ENCODE measurements at regions not wholly inside any gene's neighbourhood (a gene's known extent, or its start where the extent isn't known, plus 50 kb on each side); places are given as distances from the start of the nearest gene placed in this dataset.

DNA sequence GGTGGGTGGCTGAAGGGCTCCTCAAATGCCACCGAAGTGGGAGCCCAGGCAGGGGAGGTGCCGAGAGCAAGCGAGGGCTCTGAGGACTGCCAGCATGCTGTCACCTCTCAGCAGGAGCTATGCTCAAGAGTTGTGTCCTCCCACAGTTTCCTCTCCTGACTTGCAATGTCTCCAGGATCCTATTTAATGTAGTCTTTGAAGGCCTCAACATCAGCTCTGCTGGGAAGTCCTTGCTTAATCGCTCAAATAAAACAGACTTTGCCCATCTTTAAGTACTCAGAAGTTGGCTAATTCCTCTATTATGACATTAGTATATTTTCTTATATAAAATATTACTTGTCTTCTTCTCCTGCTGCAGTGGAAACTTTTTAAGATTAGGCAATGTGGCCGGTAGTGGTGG, 154.2 kb upstream of the NRIP1 start:
- no peak for TF ChIP-seq ZFX (IDR thresholded peaks at IDR 0.05; ENCODE audit: borderline replicate concordance)
- no peak overlapping the region for H3K27ac ChIP-seq

DNA sequence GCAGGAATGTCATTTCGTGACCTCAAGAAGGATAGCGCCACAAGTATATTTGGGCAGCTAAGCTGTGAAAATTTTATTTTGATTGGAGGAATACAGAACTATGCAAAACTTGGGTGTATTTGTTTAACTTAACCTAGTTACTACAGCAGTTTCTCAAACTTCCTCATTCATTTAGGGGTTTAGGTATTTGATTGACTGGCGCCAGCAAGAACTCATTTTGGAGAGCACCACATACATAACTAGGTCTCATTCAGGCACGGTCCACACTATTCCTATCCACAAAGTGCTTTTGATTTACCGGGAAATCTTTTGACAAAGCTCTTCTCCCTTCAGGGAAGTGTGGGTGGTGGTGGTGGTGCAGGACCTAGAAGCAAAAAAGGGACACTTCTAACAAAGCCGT, 155.1 kb upstream of the NRIP1 start:
- no peak for TF ChIP-seq ZFX (IDR thresholded peaks at IDR 0.05; ENCODE audit: borderline replicate concordance)
- TF ChIP-seq, protein P1, sequence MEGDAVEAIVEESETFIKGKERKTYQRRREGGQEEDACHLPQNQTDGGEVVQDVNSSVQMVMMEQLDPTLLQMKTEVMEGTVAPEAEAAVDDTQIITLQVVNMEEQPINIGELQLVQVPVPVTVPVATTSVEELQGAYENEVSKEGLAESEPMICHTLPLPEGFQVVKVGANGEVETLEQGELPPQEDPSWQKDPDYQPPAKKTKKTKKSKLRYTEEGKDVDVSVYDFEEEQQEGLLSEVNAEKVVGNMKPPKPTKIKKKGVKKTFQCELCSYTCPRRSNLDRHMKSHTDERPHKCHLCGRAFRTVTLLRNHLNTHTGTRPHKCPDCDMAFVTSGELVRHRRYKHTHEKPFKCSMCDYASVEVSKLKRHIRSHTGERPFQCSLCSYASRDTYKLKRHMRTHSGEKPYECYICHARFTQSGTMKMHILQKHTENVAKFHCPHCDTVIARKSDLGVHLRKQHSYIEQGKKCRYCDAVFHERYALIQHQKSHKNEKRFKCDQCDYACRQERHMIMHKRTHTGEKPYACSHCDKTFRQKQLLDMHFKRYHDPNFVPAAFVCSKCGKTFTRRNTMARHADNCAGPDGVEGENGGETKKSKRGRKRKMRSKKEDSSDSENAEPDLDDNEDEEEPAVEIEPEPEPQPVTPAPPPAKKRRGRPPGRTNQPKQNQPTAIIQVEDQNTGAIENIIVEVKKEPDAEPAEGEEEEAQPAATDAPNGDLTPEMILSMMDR (IDR thresholded peaks at IDR 0.05) = no peak

DNA sequence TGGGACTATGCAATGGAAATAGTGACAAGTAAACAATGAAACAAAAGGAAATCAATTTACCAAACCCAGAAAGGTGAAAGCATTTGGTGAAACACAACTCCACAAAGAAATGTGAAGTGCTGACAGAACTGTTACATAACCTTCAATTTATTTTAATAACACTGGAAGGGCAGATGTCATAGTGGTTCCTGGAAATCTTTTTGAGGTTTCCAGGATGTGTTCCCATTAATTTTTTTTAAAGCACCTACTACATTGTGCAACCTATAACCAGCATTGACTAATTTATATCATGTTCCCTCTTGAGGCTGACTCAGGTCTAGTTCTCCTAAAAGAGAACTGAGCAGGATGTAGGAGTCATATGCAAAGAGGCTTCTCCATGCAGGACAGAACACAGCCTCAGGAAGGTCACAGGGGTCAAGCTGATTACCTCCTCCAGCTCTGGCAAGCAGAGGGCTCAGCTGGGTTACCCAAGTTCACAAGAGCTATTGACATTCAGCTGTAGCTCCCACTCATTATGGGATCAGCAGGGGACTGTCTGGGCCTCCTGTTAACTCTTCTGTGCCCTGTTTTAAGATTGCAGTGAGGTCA, 157.1 kb upstream of the NRIP1 start:
- TF ChIP-seq, protein P1 (IDR thresholded peaks at IDR 0.05) = no peak
- no peak for TF ChIP-seq ZFX (IDR thresholded peaks at IDR 0.05; ENCODE audit: borderline replicate concordance)
- H3K27ac ChIP-seq = no peak overlapping the region

More for the DNA sequence above, 155.1 kb upstream of the NRIP1 start:
- H3K27ac ChIP-seq = no peak overlapping the region

DNA sequence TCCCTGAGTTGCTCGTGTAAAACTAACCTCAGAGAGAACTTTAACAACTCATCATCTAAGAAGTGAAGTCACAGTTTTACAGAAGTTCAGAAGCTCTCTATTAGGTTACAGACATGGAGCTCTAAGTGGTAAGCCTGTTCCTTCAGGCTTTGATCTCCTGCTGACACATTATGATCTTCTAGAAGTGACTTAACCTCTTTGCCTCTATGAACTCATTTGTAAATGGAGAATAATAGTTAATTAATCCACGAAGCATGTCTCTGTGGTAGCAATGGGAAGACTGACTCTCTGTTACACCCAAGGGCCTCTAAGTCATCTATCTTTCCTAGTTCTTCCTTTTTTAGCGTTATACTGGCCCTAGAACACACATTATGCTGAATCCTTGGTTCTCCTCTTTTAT, 157.9 kb upstream of the NRIP1 start:
- H3K27ac ChIP-seq = no peak overlapping the region
- TF ChIP-seq, protein P1 (IDR thresholded peaks at IDR 0.05) = no peak
- TF ChIP-seq ZFX (IDR thresholded peaks at IDR 0.05; ENCODE audit: borderline replicate concordance) = no peak

DNA sequence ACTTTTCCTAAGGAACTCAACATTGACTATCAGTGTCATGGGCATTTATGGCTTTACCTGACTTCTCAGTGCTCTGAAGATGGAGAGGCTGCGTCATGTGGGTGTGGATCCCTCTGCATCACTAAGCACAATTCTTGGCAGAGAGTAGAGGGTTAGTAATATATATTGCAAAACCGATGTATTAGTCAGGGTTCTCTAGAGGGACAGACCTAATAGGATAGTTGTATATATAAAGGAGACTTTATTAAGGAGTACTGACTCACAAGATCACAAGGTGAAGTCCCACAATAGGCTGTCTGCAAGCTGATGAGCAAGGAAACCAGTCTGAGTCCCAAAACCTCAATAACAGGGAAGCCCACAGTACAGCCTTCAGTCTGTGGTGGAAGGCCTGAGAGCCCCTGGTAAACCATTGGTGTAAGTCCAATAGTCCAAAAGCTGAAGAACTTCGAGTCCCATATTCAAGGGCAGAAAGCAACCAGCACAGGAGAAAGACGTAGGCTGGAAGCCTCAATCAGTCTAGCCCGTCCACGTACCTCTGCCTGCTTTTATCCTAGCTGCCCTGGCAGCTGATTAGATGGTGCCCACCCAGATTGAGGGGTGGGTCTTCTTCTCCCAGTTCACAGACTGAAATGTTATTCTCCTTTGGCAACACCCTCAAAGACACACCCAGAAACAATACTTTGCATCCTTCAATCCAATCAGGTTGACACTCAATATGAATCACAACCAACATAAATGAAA, 159.7 kb upstream of the NRIP1 start:
- TF ChIP-seq ZFX (IDR thresholded peaks at IDR 0.05; ENCODE audit: borderline replicate concordance) = no peak
- TF ChIP-seq, protein P1 (IDR thresholded peaks at IDR 0.05) = no peak
- no peak overlapping the region for H3K27ac ChIP-seq

DNA sequence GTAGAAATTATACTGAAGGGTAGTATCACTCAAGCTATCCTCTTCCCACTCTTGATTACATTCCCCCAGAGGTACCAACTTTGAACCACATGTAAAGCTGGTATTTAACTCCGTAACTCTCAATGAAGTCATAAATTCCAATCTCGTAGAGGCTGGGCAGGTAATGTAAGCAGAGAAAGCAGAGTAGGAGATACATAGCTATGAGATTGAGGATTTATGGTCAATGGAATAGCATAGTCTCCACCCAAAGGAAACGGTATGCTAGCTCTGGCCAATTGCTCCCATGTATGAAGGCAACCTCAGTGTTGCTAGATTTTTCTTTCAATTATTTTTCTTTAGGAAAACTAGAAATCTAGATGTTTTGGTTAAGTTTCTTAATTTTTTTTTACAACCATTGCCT, 163.1 kb upstream of the NRIP1 start:
- TF ChIP-seq ZFX (IDR thresholded peaks at IDR 0.05; ENCODE audit: borderline replicate concordance) = no peak
- TF ChIP-seq, protein P1 (IDR thresholded peaks at IDR 0.05) = no peak
- H3K27ac ChIP-seq = no peak overlapping the region

DNA sequence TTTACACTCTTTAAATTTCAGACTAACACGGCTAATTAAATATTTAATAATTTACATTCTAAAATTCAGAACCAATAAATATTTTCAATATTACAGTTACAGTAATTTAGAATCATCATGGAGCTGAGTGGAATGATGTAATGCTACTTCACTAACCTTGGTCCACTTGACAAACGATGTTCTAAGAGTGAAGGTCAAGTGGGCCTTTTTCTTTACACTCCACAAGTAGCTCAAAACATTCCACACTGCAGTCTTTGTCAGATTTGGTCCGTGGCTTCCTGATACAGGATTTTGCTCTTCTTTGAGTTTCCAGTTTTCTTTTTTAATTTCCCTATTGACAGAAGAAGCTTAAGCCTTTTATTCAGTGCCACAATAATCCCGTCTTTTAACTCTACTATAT, 164.6 kb upstream of the NRIP1 start:
- TF ChIP-seq ZFX (IDR thresholded peaks at IDR 0.05; ENCODE audit: borderline replicate concordance) = no peak
- TF ChIP-seq, protein P1 (IDR thresholded peaks at IDR 0.05) = no peak
- no peak overlapping the region for H3K27ac ChIP-seq
